K562 (cell line): ENCODE measurements at regions not wholly inside any gene's neighbourhood (a gene's known extent, or its start where the extent isn't known, plus 50 kb on each side); places are given as distances from the start of the nearest gene placed in this dataset.

Experiments
- ATAC-seq: fragments of 200-7000 bp; cut with Tn5 transposase; 3 replicates; pipeline ENCODE4 v1.9.1; 2020; ENCODE audit warnings: moderate library complexity
- BruUV-seq: library from RNA; stranded (reverse); fragments of 400-500 nt; replicated peaks from 2 replicates; lab custom pipeline; 2021; lab: Mats Ljungman, UMichigan
- CTCF ChIA-PET: fragments of 300-600 bp; formaldehyde crosslinking; extraction: SDS; loops from one replicate; lab custom pipeline; 2021; ENCODE audit warnings: low intra/inter-chr PET ratio; lab: Yijun Ruan, JAX
- POLR2A ChIA-PET: fragments of 300-600, 350-650 bp; sonication (Branson Sonifier 250); formaldehyde crosslinking; extraction: SDS; loops from one replicate; lab custom pipeline; 2021; ENCODE audit warnings: antibody characterized with exemption, inconsistent platforms; lab: Yijun Ruan, JAX
- DNase-seq, 4 experiments: peaks; one replicate each; pipeline versions ENCODE4 v3.0.0 to v3.0.0-alpha.2; 2011 to 2018; ENCODE audit warnings: low spot score in 3 of 4, mixed read lengths in 3 of 4; ENCODE audit errors: extremely low read depth in 1 of 4
- FAIRE-seq: peaks from 2 replicates; lab custom pipeline; 2011; peaks lifted over from hg19 to GRCh38; lab: Jason Lieb, UNC
- H2AFZ ChIP-seq: 2 replicates; pipeline ENCODE4 v1.6.0; 2011; ENCODE audit warnings: low read depth, low read length, control low read depth, inconsistent platforms
- H3K27ac ChIP-seq: fragments of 200-600 bp; 3 replicates; pipeline ENCODE4 v1.8.0; 2011; ENCODE audit warnings: low read depth, mild to moderate bottlenecking, control low read depth, inconsistent platforms, low read length, moderate library complexity, mixed read lengths; ENCODE audit errors: extremely low read depth
- H3K27me3 ChIP-seq, 2 experiments: fragments of 300-600 bp in 1 of 2; 2 replicates in 1 of 2; 3 replicates in 1 of 2; pipeline versions ENCODE4 v1.6.0 to v1.8.0; 2011; ENCODE audit warnings: inconsistent platforms in 2 of 2, low read length in 2 of 2, mild to moderate bottlenecking in 1 of 2, mixed read lengths in 1 of 2, moderate library complexity in 1 of 2; ENCODE audit not compliant: control insufficient read depth in 2 of 2, insufficient read depth in 2 of 2
- H3K36me3 ChIP-seq: fragments of 300-600 bp; 3 replicates; pipeline ENCODE4 v1.8.0; 2011; ENCODE audit warnings: mild to moderate bottlenecking, low read length, inconsistent platforms; ENCODE audit not compliant: control insufficient read depth, insufficient read depth
- H3K4me1 ChIP-seq, 2 experiments: fragments of 200-600 bp in 1 of 2; replicated peaks in 1 of 2; 2 replicates in 1 of 2; 3 replicates in 1 of 2; pipeline versions ENCODE4 v1.5.1 to v1.8.0; 2011; ENCODE audit warnings: inconsistent platforms in 2 of 2, low read length in 2 of 2, mild to moderate bottlenecking in 1 of 2, mixed read lengths in 1 of 2, moderate library complexity in 1 of 2; ENCODE audit not compliant: control insufficient read depth in 2 of 2, insufficient read depth in 2 of 2
- H3K4me2 ChIP-seq: 2 replicates; pipeline ENCODE4 v1.6.1; 2011; ENCODE audit warnings: low read length, control low read depth, inconsistent platforms, mixed read lengths; ENCODE audit not compliant: insufficient read depth
- H3K4me3 ChIP-seq: fragments of 200-600 bp; sonication (generic), shearing (Covaris generic); 2 replicates; pipeline ENCODE4 v1.5.1; 2016; ENCODE audit warnings: control low read depth, inconsistent platforms
- H3K79me2 ChIP-seq: fragments of 200-600 bp; 3 replicates; pipeline ENCODE4 v1.8.0; 2011; ENCODE audit warnings: low read length, inconsistent platforms; ENCODE audit not compliant: control insufficient read depth, insufficient read depth
- H3K9ac ChIP-seq, 2 experiments: 2 replicates each; pipeline versions ENCODE4 v1.6.0 to v1.6.1; 2011; ENCODE audit warnings: low read depth in 2 of 2, low read length in 2 of 2, control low read depth in 1 of 2, inconsistent platforms in 1 of 2, mild to moderate bottlenecking in 1 of 2, mixed read lengths in 1 of 2; ENCODE audit not compliant: insufficient read depth in 1 of 2
- H3K9me1 ChIP-seq: one replicate; pipeline ENCODE4 v1.6.0; 2011; ENCODE audit warnings: inconsistent platforms, mild to moderate bottlenecking, low read length, moderate library complexity; ENCODE audit not compliant: control insufficient read depth, insufficient read depth
- H3K9me3 ChIP-seq: replicated peaks from 2 replicates; pipeline ENCODE4 v1.5.1; 2011; ENCODE audit warnings: low read depth, low read length, inconsistent platforms; ENCODE audit not compliant: control insufficient read depth, insufficient read depth
- H4K20me1 ChIP-seq: replicated peaks from 2 replicates; pipeline ENCODE4 v1.6.1; 2011; ENCODE audit warnings: low read length, inconsistent platforms, mixed read lengths; ENCODE audit not compliant: control insufficient read depth, insufficient read depth
- CREB3L1 ChIP-seq: fragments of 450-650 bp; IDR thresholded peaks from 2 replicates; pipeline ENCODE4 v1.6.1; 2014; ENCODE audit warnings: low read depth, mild to moderate bottlenecking, moderate library complexity, borderline replicate concordance
- EP300 ChIP-seq: IDR thresholded peaks from 2 replicates; pipeline ENCODE4 v1.6.1; 2012; ENCODE audit warnings: low read length, improper control_type of control experiment
- ILF3 ChIP-seq: fragments of 450-650 bp; IDR thresholded peaks from 2 replicates; pipeline ENCODE4 v1.6.1; 2018; ENCODE audit warnings: antibody characterized with exemption, mild to moderate bottlenecking, moderate library complexity, borderline replicate concordance
- ILK ChIP-seq: fragments of 450-650 bp; IDR thresholded peaks from 2 replicates; pipeline ENCODE4 v1.6.1; 2016; ENCODE audit warnings: missing genetic modification characterization, low read depth, mild to moderate bottlenecking, missing compliant biosample characterization, moderate library complexity, borderline replicate concordance
- PTBP1 ChIP-seq: fragments of 200-400 bp; formaldehyde crosslinking; IDR thresholded peaks from 2 replicates; pipeline ENCODE4 v1.6.1; 2017; ENCODE audit warnings: low read depth, low read length
- RUNX1 ChIP-seq: sonication (generic); IDR thresholded peaks from 2 replicates; pipeline ENCODE4 v1.6.1; 2016; ENCODE audit warnings: antibody characterized with exemption, low read depth
- SAFB ChIP-seq: fragments of 200-400 bp; formaldehyde crosslinking; IDR thresholded peaks from 2 replicates; pipeline ENCODE4 v1.6.1; 2017; ENCODE audit warnings: low read depth, low read length, borderline replicate concordance
- ZC3H8 ChIP-seq: fragments of 450-650 bp; IDR thresholded peaks from 2 replicates; pipeline ENCODE4 v1.6.1; 2017
- ZFX ChIP-seq: sonication (generic); formaldehyde crosslinking; IDR thresholded peaks from 2 replicates; pipeline ENCODE4 v1.8.0; 2022; ENCODE audit warnings: mild to moderate bottlenecking, missing genetic modification reagents, moderate library complexity
- ZNF217 ChIP-seq: sonication (generic); formaldehyde crosslinking; IDR thresholded peaks from 2 replicates; pipeline ENCODE4 v1.8.0; 2022; ENCODE audit warnings: mild to moderate bottlenecking, missing genetic modification reagents
- WGBS: fragments of 100-300 bp; shearing (Covaris generic); methylation state at CpG from one replicate; pipeline ENCODE4 v1.1.6; 2016; ENCODE audit warnings: low coverage, mixed read lengths; ENCODE audit not compliant: insufficient coverage; ENCODE audit errors: missing lambda C conversion rate; 5-methylcytosine and 5-hydroxymethylcytosine counted together
- in situ Hi-C: fragments of 300-500 bp; cut with MboI; formaldehyde crosslinking; loops from 4 replicates; pipeline ENCODE4 v1.15.0; 2018; ENCODE audit warnings: inconsistent platforms, mixed read lengths
- intact Hi-C: fragments of 100-400 bp; cut with micrococcal nuclease; formaldehyde crosslinking; loops from 2 replicates; pipeline ENCODE4 v1.14.2; 2022

- TF ChIP-seq ZFX (no peak), SAFB (no peak), EP300 (no peak), ZC3H8 (no peak), ILK (no peak), RUNX1 (no peak), ILF3 (no peak), CREB3L1 (no peak), ZNF217 (CRISPR knock-in tag) (no peak), PTBP1 (no peak)
- TF ChIP-seq, all 486 proteins: peak for 0
- no peak overlapping the region for H3K4me3 ChIP-seq
- H3K79me2 ChIP-seq, result no peaks in the 10 kb centered on the region
- in situ Hi-C loops, result no loop called here
- DNase-seq, result no peak
- H4K20me1 ChIP-seq, result no peaks in the 10 kb centered on the region
- BruUV-seq, result no TSS peak
- no peak overlapping the region for H3K4me2 ChIP-seq
- H3K9me3 ChIP-seq, result no peaks in the 10 kb centered on the region
- H3K4me1 ChIP-seq, result no peaks in the 10 kb centered on the region
- H3K27ac ChIP-seq, result no peak overlapping the region
- no peak overlapping the region for H3K9ac ChIP-seq
- intact Hi-C loops, result no loop called here
- POLR2A ChIA-PET, result no interaction called here
- no peaks in the 10 kb centered on the region for H3K9me1 ChIP-seq
- no peak for ATAC-seq
- no peak for FAIRE-seq
- WGBS, result 2% methylated on average over 3 of the region's 3 CpGs
- H3K27me3 ChIP-seq, result no peaks in the 10 kb centered on the region
- CTCF ChIA-PET, result no interaction called here
- H2AFZ ChIP-seq, result no peak overlapping the region
- H3K36me3 ChIP-seq, result no peaks in the 10 kb centered on the region
Measured at GRCh38 chr1:103941086-103941485, 191.4 kb downstream of the AMY1C start.
